Frontal cortex (tissue), 3 donors: ENCODE measurements at regions not wholly inside any gene's neighbourhood (a gene's known extent, or its start where the extent isn't known, plus 50 kb on each side); places are given as distances from the start of the nearest gene placed in this dataset.
"Not testable (repeated sequence)": the region's sequence is repeated elsewhere in the genome, so short reads cannot be mapped to it uniquely, and the experiment has no call there.

Source experiments
- DNase-seq, 2 donors: peaks; one replicate each; pipeline ENCODE4 v3.0.0; 2012; ENCODE audit warnings: low spot score in 2 of 2
- FAIRE-seq: peaks from 2 replicates; lab custom pipeline; 2012; peaks lifted over from hg19 to GRCh38; lab: Jason Lieb, UNC
- donor health status: control.
- donor health status: control.
- donor health status: control.

DNA sequence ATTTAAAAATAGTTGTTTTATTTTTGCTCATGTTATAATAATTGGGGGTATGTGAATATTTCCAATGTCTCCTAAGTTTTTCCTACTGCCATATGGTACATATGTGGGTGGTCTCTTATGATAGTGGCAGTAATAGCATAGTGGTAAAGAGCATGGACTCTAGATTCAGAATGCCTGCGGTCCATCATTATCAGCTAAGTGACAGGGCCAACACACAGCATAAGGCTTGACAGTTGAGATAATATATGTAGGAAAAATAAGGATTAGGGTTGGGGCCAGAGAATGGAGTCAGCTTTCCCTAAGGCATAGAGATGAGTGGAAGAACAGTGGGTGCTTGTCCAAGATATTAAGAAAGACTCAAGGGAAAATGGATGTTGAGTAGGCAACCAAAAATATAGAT lies 2707.5 kb downstream of the PCDH7 start:
- no peak for FAIRE-seq
- DNase-seq = no peak

DNA sequence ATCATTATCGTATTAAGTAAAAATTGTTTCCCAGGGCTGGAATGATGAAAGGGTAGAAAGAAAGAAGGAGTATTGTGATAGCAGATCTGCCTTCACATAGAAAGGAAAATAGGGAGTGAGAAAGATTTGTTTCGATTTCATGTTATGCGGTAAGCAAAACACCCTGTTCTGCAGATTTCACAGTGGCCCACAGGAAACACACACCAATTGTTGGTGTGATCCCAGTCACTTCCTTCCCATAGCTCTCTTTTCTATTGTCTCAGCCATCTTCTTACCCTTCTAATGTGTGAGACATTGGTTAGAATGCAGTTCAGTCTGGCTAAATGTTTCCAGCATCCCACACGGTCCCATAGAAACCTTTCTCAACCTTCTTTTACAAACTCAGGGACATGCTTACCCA lies 2709.8 kb downstream of the PCDH7 start:
- no peak for FAIRE-seq
- no peak for DNase-seq

GRCh38 chr4:33437406-33437805 lies 2717.2 kb downstream of the PCDH7 start:
- DNase-seq (no peak), FAIRE-seq (no peak)

GRCh38 chr4:33446953-33447352 lies 2726.8 kb downstream of the PCDH7 start:
- DNase-seq = no peak

DNA sequence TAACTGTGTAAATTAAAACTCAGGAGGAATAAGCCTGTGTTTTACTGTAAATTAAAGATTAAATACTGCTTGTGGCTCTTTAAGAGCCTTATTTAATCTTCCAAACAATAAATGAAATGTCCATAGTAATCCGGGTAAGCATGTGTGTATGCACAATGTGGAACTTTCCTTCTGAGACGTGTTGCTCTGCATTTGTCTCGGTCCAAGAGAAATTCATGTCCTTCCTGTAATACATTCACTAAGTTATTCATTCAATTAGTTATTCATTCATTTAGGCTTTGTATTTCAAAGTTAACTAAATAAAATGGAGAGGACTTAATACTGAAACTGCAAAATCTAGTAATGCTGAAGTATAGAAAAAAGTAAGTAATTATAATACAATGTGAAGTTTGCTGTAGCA lies 2728.8 kb downstream of the PCDH7 start:
- DNase-seq (no peak), FAIRE-seq (no peak)

More at GRCh38 chr4:33446953-33447352, 2726.8 kb downstream of the PCDH7 start:
- no peak for FAIRE-seq

DNA sequence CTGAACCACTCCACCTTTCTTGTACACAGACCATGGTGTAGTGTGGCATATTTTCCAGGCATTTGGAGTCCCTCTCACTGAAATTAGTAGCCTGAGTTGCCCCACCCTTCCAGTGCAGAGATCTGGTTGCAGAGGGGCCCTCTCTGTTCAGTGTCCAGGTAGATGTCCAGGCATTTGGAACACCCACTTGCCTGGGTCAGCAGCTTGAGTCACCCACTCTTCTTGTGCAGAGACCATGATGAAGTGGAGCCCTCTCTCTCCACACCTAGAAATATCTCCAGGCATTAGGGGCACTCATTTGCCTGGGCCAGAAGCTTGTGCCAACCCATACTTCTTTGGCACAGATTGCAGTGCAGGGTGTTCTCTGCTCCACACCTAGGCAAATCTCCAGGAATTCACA lies 2733.3 kb downstream of the PCDH7 start:
- FAIRE-seq (no peak), DNase-seq (no peak)

GRCh38 chr4:33453916-33454315 lies 2733.7 kb downstream of the PCDH7 start:
- DNase-seq = no peak
- no peak for FAIRE-seq

DNA sequence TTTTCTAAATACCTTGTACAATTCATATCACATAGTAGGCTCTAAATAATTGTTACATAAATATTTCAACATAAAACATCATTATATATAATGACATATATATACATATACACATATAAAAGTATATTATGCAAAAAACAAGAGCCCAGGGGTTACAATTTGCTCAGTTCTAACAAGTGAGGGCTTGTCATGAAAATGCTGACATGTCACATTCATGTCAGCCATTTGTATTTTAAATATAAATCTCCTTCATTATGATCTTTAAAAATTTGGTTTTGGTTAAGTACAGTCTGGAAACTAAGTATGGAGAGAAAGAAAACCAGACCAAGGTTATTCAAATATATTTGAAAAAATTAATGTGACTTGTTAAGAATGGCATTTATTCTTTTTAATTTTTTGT lies 2745.4 kb downstream of the PCDH7 start:
- DNase-seq = no peak

GRCh38 chr4:33467291-33467690 lies 2747.1 kb downstream of the PCDH7 start:
- DNase-seq (no peak), FAIRE-seq (no peak)

More for the DNA sequence above, 2745.4 kb downstream of the PCDH7 start:
- peak; percentile 30 for FAIRE-seq

DNA sequence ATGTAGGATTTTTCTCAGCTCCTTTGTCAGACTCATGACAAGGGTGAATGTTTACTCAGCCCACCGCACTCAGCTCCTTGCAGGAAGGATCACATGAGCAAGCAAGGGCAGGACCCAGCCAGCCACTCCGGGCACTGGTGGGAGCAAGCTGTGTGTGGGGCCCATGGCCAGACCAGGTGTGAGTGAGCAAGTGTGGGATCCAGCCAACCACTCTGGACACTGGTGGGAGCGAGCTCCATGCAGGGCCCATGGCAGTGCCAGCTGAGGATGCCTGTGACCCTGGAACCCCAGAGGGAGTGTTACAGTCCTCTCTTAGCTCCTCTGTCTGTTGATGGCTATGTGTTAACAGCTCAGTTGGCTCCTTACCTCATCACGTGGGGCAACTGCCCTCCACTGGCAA lies 2750.6 kb downstream of the PCDH7 start:
- FAIRE-seq = no peak
- no peak for DNase-seq

DNA sequence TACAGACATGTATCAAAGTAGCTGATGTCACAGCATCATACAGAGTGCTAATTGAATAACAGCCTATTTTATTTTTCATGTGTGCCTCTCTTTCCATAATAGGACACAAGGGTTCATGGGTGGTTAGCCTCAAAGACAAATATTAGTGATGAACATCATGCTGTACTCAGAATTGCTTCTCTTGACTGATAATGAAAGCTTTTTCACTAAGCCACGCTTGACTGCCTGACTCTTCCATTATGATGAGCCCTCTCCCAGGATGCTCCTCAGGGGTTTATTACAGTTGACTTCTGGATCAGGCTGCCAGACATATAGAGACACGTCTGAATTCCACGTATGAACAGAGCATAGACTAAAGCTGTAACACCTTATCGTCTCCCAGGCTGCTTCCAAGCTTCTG lies 2757.5 kb downstream of the PCDH7 start:
- no peak for FAIRE-seq
- DNase-seq = no peak

DNA sequence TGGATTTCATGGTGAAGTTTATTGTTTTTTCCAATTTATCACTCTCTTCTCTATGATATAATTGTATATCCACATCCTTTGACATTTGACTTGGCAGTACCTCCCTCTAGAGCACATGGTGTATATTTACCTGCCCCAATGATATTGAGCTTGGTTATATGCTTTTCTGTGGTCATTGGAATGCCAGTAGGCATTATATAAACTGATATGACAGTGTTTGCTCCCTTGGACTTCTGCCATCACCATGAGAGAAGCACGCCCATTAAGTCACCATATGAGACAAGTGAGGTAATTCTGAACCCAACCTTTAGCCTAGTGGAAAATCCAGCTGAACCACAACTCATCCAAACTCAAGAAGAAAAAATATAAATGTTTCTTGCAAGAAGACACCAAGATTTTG lies 2761.5 kb downstream of the ARAP2 start:
- DNase-seq (no peak), FAIRE-seq (no peak)

GRCh38 chr4:33485111-33485510 lies 2759.2 kb downstream of the ARAP2 start:
- DNase-seq (no peak), FAIRE-seq (no peak)

DNA sequence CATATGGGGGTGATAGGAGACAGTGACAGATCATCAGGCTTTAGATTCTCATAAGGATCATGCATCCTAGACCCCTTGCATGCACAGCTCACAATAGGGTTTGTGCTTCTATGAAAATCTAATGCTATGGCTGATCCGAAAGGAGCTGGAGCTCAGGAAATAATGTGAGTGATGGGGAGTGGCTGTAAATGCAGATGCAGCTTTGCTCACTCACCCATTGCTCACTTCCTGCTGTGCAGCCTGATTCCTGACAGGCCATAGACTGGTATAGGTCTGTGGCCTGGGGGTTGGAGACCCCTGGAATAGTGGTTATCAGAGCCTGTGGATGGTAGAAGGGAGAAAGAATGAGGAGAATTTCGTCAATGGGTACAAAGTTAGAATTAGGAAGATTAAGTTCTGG lies 2751.1 kb downstream of the ARAP2 start:
- FAIRE-seq (no peak), DNase-seq (no peak)

DNA sequence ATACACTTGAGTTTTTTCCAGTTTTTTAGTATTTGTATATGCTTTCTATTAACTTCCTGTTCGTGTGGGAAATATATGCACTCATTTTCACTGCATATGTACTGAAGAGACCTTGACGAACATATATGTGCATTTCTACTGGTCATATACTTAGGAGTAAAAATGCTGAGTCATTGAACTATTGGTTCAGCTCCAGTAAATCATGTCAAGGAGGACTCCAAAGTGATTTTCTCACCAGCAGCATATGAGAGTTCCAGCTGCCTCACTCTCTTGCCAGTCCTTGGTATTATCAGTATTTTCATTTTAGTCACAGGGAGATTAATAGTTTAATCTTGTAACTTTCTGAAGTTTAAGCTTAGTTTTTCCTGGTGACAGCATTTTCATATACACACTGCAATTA lies 2750.2 kb downstream of the ARAP2 start:
- no peak for DNase-seq
- FAIRE-seq = no peak

DNA sequence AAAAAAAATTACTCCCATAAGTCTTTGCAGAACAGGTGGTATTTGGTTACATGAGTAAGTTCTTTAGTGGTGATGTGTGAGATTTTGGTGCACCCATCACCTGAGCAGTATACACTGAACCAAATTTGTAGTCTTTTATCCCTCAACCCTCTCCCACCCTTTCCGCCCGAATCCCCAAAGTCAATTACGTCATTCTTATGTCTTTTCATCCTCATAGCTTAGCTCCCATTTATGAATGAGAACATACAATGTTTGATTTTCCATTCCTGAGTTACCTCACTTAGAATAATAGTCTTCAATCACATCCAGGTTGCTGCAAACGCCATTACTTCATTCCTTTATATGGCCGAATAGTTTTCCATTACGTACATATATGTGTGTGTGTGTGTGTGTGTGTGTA lies 2742.7 kb downstream of the ARAP2 start:
- not testable (repeated sequence) for DNase-seq, FAIRE-seq

DNA sequence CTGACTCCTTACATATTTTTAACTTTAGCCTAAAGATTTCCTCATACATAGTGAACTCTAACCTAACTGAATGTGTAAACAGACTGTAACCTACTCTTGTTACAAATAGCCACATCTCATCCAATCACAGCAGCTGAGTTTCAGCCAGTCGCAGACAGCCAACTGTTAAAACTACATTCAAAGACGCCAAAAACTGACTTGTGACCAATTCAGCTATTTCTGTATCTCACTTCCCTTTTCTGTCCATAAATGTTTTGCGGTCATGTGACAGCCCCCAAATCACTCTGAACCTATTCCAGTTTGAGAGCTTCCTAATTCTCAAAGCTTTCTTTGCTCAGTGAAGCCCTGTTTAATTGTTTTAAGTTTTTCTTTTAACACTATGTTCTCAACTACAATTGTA lies 2731.9 kb downstream of the ARAP2 start:
- DNase-seq (no peak), FAIRE-seq (no peak)

- no peak for FAIRE-seq
- no peak for DNase-seq
Measured at GRCh38 chr4:33518856-33519255, 2725.5 kb downstream of the ARAP2 start.

DNA sequence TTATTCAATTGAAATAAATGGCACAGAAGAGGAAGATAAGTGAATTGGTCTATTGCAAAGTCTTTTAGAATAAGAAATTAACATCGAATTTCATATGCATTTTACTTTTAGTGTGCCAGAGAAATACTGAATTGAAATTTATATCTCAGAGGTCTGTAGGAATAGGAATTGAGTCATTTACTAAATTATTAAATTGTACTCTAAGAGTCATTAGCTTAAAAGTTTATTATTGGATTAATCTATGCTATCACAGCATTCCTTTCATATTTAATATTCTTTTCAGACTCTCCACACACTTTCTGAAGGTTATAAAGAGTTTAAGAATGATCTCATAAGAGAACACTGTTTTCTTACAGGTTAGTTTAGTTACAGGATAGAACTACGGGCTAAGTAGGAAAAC lies 2711.5 kb downstream of the ARAP2 start:
- DNase-seq (no peak), FAIRE-seq (no peak)

- FAIRE-seq (no peak), DNase-seq (no peak)
Measured at GRCh38 chr4:33536898-33537297, 2707.4 kb downstream of the ARAP2 start.

GRCh38 chr4:33537527-33537926 lies 2706.8 kb downstream of the ARAP2 start:
- no peak for DNase-seq
- FAIRE-seq = no peak

DNA sequence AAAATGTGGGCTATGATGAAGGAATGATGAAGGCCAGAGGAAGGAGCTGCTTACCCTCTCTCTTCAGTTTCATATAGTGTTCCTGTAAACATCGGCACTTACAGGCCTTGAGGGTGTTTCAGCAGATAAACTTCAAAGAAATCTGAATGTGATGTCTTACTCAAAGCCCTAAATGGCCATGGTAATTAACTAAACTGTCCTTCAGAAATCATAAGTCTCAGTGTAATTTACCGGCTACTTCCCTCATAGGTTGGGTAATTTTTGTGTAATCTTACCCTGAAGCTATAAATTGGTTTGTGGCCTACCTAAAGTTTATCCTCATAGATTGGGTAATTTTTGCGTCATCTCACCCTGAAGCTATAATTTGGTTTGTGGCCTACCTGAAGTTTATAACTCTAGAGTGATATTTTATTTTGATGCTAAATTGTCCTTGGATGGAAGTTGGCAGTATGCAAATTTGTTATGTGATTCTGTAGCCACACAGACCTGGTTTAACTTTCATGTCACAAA lies 2700.3 kb downstream of the ARAP2 start:
- no peak for DNase-seq
- no peak for FAIRE-seq

- no peak for DNase-seq
- no peak for FAIRE-seq
Measured at GRCh38 chr4:33551244-33551643, 2693.1 kb downstream of the ARAP2 start.
